ENCODE measurements at regions not wholly inside any gene's neighbourhood (a gene's known extent, or its start where the extent isn't known, plus 50 kb on each side); places are given as distances from the start of the nearest gene placed in this dataset.

DNA sequence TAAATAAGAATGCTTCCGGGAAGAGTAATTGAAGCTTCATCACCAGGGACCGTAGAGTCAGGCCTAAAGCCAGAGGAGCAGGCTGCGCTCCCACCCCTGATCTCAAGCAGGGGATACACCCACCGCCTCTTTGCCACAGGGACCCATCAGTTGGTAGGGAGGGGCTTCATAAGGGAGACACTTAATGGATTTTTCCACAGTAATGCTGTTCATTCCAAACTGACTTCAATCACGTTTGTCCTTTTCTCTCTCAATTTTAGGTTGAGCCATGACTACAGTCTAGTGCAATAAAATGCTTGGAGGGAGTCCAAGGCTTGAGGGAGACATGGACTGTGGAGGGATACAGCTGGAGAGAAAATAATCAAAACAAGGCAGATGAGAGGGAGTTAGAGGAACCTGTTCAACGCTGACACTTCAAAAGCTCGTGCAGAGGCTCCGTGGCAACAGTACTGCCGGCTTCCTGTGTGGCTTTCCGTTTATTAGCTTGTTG lies 111.5 kb downstream of the SEC16B start:
- TF ChIP-seq, protein P1, sequence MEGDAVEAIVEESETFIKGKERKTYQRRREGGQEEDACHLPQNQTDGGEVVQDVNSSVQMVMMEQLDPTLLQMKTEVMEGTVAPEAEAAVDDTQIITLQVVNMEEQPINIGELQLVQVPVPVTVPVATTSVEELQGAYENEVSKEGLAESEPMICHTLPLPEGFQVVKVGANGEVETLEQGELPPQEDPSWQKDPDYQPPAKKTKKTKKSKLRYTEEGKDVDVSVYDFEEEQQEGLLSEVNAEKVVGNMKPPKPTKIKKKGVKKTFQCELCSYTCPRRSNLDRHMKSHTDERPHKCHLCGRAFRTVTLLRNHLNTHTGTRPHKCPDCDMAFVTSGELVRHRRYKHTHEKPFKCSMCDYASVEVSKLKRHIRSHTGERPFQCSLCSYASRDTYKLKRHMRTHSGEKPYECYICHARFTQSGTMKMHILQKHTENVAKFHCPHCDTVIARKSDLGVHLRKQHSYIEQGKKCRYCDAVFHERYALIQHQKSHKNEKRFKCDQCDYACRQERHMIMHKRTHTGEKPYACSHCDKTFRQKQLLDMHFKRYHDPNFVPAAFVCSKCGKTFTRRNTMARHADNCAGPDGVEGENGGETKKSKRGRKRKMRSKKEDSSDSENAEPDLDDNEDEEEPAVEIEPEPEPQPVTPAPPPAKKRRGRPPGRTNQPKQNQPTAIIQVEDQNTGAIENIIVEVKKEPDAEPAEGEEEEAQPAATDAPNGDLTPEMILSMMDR (IDR thresholded peaks at IDR 0.05) = no peak
- no peak for TF ChIP-seq POLR2AphosphoS5 (IDR thresholded peaks at IDR 0.05)
